GM12878 (cell line): ENCODE measurements at regions not wholly inside any gene's neighbourhood (a gene's known extent, or its start where the extent isn't known, plus 50 kb on each side); places are given as distances from the start of the nearest gene placed in this dataset.

ENCODE experiments used
- ATAC-seq: fragments of 200-7000 bp; cut with Tn5 transposase; 3 replicates; pipeline ENCODE4 v1.9.1; 2020; ENCODE audit warnings: mild to moderate bottlenecking, moderate library complexity
- BruUV-seq: library from RNA; stranded (reverse); fragments of 400-500 nt; replicated peaks from 2 replicates; lab custom pipeline; 2021; lab: Mats Ljungman, UMichigan
- CTCF ChIA-PET: fragments of 300-600 bp; sonication (Branson Sonifier 250); formaldehyde crosslinking; extraction: SDS; loops from one replicate; lab custom pipeline; 2021; ENCODE audit warnings: inconsistent platforms; lab: Yijun Ruan, JAX
- POLR2A ChIA-PET: fragments of 350-600 bp; formaldehyde crosslinking; extraction: SDS; loops from one replicate; lab custom pipeline; 2021; ENCODE audit warnings: inconsistent platforms; lab: Charles Lee
- RAD21 ChIA-PET: fragments of 300-600 bp; sonication (Branson Sonifier 250); formaldehyde crosslinking; loops from one replicate; lab custom pipeline; 2023; ENCODE audit warnings: antibody characterized with exemption; ENCODE audit not compliant: unreplicated experiment; lab: Charles Lee
- SMC1A ChIA-PET: fragments of 300-600 bp; sonication (Branson Sonifier 250); formaldehyde crosslinking; loops from one replicate; lab custom pipeline; 2023; ENCODE audit not compliant: unreplicated experiment, uncharacterized antibody; lab: Charles Lee
- DNase-seq: peaks from one replicate; pipeline ENCODE4 v3.0.0-alpha.2; 2011; ENCODE audit warnings: low read depth, low spot score
- FAIRE-seq: peaks from 3 replicates; lab custom pipeline; 2011; peaks lifted over from hg19 to GRCh38; lab: Jason Lieb, UNC
- H2AFZ ChIP-seq: 2 replicates; pipeline ENCODE4 v1.6.0; 2011; ENCODE audit warnings: low read depth, low read length, control low read depth; ENCODE audit not compliant: control insufficient read depth
- H3K27ac ChIP-seq: 2 replicates; pipeline ENCODE4 v1.5.1; 2011; ENCODE audit warnings: control low read depth; ENCODE audit not compliant: control insufficient read depth, insufficient read depth
- H3K27me3 ChIP-seq, 2 experiments: replicated peaks in 1 of 2; 2 replicates each; pipeline versions ENCODE4 v1.6.0 to v1.6.1; 2011; ENCODE audit warnings: low read length in 1 of 2; ENCODE audit not compliant: control insufficient read depth in 2 of 2, insufficient read depth in 2 of 2
- H3K36me3 ChIP-seq, 2 experiments: 2 replicates each; pipeline ENCODE4 v1.5.1; 2011; ENCODE audit warnings: low read length in 1 of 2; ENCODE audit not compliant: control insufficient read depth in 2 of 2, insufficient read depth in 2 of 2
- H3K4me1 ChIP-seq: 2 replicates; pipeline ENCODE4 v1.6.1; 2011; ENCODE audit warnings: mild to moderate bottlenecking, low read length, moderate library complexity, mixed read lengths; ENCODE audit not compliant: control insufficient read depth, insufficient read depth
- H3K4me2 ChIP-seq: 2 replicates; pipeline ENCODE4 v1.6.0; 2011; ENCODE audit warnings: control low read depth; ENCODE audit not compliant: control insufficient read depth, insufficient read depth
- H3K4me3 ChIP-seq: fragments of 200-600 bp; sonication (generic); 2 replicates; pipeline ENCODE4 v1.5.1; 2016
- H3K79me2 ChIP-seq: 2 replicates; pipeline ENCODE4 v1.6.0; 2011; ENCODE audit warnings: low read length; ENCODE audit not compliant: control insufficient read depth, insufficient read depth
- H3K9ac ChIP-seq: 2 replicates; pipeline ENCODE4 v1.8.0; 2011; ENCODE audit warnings: low read length, control low read depth, mixed read lengths; ENCODE audit not compliant: control insufficient read depth, insufficient read depth
- H3K9me3 ChIP-seq: replicated peaks from 3 replicates; pipeline ENCODE4 v1.5.1; 2011; ENCODE audit warnings: mild to moderate bottlenecking, low read length; ENCODE audit not compliant: control insufficient read depth, insufficient read depth
- H4K20me1 ChIP-seq: 2 replicates; pipeline ENCODE4 v1.6.0; 2011; ENCODE audit not compliant: control insufficient read depth, insufficient read depth
- BCL11A ChIP-seq: IDR thresholded peaks from 2 replicates; pipeline ENCODE4 v1.6.1; 2011; ENCODE audit warnings: low read depth, low read length
- KLF5 ChIP-seq: fragments of 450-650 bp; IDR thresholded peaks from 2 replicates; pipeline ENCODE4 v1.6.1; 2014; ENCODE audit warnings: mild to moderate bottlenecking; ENCODE audit not compliant: partially characterized antibody
- MEF2B ChIP-seq: fragments of 450-650 bp; IDR thresholded peaks from 2 replicates; pipeline ENCODE4 v1.6.1; 2018; ENCODE audit warnings: mild to moderate bottlenecking, moderate library complexity; ENCODE audit not compliant: partially characterized antibody, poor library complexity, severe bottlenecking
- RAD21 ChIP-seq: IDR thresholded peaks from 2 replicates; pipeline ENCODE4 v1.6.1; 2011; ENCODE audit warnings: mild to moderate bottlenecking, low read depth, low read length, moderate library complexity; ENCODE audit not compliant: insufficient read depth
- TAF1 ChIP-seq: IDR thresholded peaks from 2 replicates; pipeline ENCODE4 v1.6.1; 2011; ENCODE audit warnings: mild to moderate bottlenecking, low read depth, low read length, borderline replicate concordance
- TCF3 ChIP-seq: IDR thresholded peaks from 2 replicates; pipeline ENCODE4 v1.6.1; 2012; ENCODE audit warnings: low read depth, mild to moderate bottlenecking, low read length, borderline replicate concordance; ENCODE audit not compliant: insufficient read depth
- WGBS: methylation state at CpG from one replicate; pipeline ENCODE4 v1.1.6; 2016; ENCODE audit warnings: low lambda C conversion rate; ENCODE audit not compliant: insufficient replicate concordance, insufficient coverage; ENCODE audit errors: missing lambda C conversion rate; 5-methylcytosine and 5-hydroxymethylcytosine counted together
- in situ Hi-C: fragments of 300-500 bp; cut with MboI; formaldehyde crosslinking; loops from 9 replicates; pipeline ENCODE4 v1.14.3; 2018; ENCODE audit warnings: mixed read lengths
- intact Hi-C: fragments of 100-400 bp; cut with micrococcal nuclease; formaldehyde crosslinking; loops from one replicate; pipeline ENCODE4 v1.14.2; 2022; ENCODE audit not compliant: unreplicated experiment
- TF ChIP-seq, protein P1 (sequence below): fragments of 450-650 bp; IDR thresholded peaks from 2 replicates; pipeline ENCODE4 v1.6.1; 2017; ENCODE audit warnings: mild to moderate bottlenecking

DNA sequence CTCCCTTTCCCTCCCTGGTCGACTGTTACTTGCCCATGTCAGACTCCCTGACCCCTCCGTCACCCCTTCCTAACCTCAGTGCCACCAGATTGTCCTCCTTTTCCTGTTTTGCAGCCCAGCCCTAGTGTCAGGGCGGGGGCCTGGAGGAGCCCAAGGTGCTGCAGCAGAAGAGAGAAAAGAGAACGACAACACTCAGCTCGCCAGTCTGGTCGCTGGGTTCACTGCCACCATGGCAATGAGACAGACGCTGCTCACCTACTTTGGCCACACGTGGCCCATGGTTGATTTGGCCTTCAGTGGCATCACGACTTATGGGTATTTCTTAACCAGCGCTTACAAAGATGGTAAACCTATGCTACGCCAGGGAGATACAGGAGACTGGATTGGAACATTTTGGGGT lies 108.4 kb upstream of the RMDN2 start:
- WGBS: 78% methylated on average over 11 of the region's 11 CpGs
- Histone ChIP-seq H3K79me2 (no peaks in the 10 kb centered on the region), H3K4me1 (no peaks in the 10 kb centered on the region), H3K4me3 (no peak overlapping the region), H2AFZ (no peak overlapping the region), H3K36me3 (no peaks in the 10 kb centered on the region), H3K4me2 (no peak overlapping the region), H3K9ac (no peak overlapping the region), H3K27me3 (no peaks in the 10 kb centered on the region), H3K27ac (no peak overlapping the region), H4K20me1 (no peaks in the 10 kb centered on the region), H3K9me3 (peaks cover 3% of the 10 kb centered on the region; the same call in 2 of the 3 replicates)
- no TSS peak for BruUV-seq
- no peak for ATAC-seq
- ChIA-PET CTCF (no interaction called here), RAD21 (no interaction called here), SMC1A (no interaction called here), POLR2A (no interaction called here)
- TF ChIP-seq, protein P1, sequence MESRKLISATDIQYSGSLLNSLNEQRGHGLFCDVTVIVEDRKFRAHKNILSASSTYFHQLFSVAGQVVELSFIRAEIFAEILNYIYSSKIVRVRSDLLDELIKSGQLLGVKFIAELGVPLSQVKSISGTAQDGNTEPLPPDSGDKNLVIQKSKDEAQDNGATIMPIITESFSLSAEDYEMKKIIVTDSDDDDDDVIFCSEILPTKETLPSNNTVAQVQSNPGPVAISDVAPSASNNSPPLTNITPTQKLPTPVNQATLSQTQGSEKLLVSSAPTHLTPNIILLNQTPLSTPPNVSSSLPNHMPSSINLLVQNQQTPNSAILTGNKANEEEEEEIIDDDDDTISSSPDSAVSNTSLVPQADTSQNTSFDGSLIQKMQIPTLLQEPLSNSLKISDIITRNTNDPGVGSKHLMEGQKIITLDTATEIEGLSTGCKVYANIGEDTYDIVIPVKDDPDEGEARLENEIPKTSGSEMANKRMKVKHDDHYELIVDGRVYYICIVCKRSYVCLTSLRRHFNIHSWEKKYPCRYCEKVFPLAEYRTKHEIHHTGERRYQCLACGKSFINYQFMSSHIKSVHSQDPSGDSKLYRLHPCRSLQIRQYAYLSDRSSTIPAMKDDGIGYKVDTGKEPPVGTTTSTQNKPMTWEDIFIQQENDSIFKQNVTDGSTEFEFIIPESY: no peak
- TF ChIP-seq MEF2B (no peak), RAD21 (no peak), KLF5 (no peak), TCF3 (no peak), BCL11A (no peak), TAF1 (no peak)
- no peak for DNase-seq
- intact Hi-C loops (no loop called here), in situ Hi-C loops (no loop called here)
- no peak for FAIRE-seq
